GM23248 (cell line): ENCODE measurements at regions not wholly inside any gene's neighbourhood (a gene's known extent, or its start where the extent isn't known, plus 50 kb on each side); places are given as distances from the start of the nearest gene placed in this dataset.

ENCODE experiments used
- EZH2 ChIP-seq: fragments of 200-600 bp; sonication (generic); IDR thresholded peaks from 2 replicates; pipeline ENCODE4 v1.6.1; 2018; ENCODE audit warnings: antibody characterized with exemption, mild to moderate bottlenecking; ENCODE audit not compliant: insufficient read depth, poor library complexity, severe bottlenecking
- EZH2phosphoT487 ChIP-seq: fragments of 200-600 bp; sonication (generic); IDR thresholded peaks from 2 replicates; pipeline ENCODE4 v1.6.1; 2018; ENCODE audit warnings: antibody characterized with exemption, moderate library complexity, mild to moderate bottlenecking, low read depth; ENCODE audit not compliant: insufficient read depth

- TF ChIP-seq EZH2phosphoT487: no peak
- no peak for TF ChIP-seq EZH2
Observed at GRCh38 chr7:42456267-42456666, 219.3 kb upstream of the GLI3 start.
